ENCODE measurements at regions not wholly inside any gene's neighbourhood (a gene's known extent, or its start where the extent isn't known, plus 50 kb on each side); places are given as distances from the start of the nearest gene placed in this dataset.

DNA sequence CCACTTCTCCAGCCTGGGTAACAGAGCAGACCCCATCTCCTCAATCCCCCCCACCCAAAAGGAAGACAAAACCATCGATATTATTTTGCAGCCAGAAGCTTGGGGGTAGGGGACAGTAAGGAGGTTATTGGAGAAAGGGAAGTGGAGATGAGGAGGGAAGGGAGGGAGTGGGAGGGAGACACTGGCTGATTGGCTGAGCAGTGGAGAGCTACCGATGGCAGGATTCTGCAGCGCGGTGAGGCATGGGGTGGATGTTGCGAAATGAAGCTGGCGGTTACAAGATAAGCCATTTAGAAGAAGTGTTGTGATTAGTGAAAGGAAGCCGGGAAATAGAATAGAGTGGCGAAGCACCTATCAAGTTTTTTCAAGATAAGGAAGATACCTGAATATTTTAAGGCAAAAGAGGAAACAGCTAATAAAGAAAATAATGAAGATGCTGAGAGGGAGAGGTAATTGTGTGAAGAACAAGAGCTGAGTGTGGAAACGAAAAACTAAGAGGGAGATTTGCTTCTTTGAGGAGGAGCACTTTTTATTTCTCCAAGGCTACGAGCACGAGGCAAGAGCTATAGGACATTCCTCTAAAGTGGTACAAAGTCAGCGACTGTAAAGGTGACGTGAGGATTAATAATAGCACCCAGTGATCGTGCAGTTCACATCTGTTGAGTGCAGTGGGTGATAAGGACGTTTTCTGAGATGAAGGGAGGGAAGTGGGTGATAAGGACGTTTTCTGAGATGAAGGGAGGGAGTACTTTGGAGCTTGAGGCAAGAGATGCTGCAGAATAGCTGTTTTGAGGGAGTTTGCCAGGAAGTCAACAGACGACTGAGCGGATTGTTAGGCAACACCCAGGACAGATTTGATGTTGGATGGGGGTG lies 103.2 kb upstream of the KIF26B start:
- H3K36me3 ChIP-seq (ENCODE audit: insufficient read depth, low read length), result no peaks in the 10 kb centered on the region
- no peaks in the 10 kb centered on the region for H3K36me3 Mint-ChIP-seq (ENCODE audit: low read depth)
- H3K27me3 ChIP-seq (ENCODE audit: control insufficient read depth in 1 of 2, insufficient read depth in 2 of 2, low read length in 2 of 2), result no peaks in the 10 kb centered on the region
- TF ChIP-seq, protein P1, sequence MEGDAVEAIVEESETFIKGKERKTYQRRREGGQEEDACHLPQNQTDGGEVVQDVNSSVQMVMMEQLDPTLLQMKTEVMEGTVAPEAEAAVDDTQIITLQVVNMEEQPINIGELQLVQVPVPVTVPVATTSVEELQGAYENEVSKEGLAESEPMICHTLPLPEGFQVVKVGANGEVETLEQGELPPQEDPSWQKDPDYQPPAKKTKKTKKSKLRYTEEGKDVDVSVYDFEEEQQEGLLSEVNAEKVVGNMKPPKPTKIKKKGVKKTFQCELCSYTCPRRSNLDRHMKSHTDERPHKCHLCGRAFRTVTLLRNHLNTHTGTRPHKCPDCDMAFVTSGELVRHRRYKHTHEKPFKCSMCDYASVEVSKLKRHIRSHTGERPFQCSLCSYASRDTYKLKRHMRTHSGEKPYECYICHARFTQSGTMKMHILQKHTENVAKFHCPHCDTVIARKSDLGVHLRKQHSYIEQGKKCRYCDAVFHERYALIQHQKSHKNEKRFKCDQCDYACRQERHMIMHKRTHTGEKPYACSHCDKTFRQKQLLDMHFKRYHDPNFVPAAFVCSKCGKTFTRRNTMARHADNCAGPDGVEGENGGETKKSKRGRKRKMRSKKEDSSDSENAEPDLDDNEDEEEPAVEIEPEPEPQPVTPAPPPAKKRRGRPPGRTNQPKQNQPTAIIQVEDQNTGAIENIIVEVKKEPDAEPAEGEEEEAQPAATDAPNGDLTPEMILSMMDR (IDR thresholded peaks at IDR 0.05), result no peak
- DNase-seq (peak in 5 of 14 experiments; percentile 8 to 50 (median 25)), ATAC-seq (ENCODE audit: poor library complexity) (no peak)
- no peak overlapping the region for H3K27ac ChIP-seq (ENCODE audit: low read depth in 1 of 2, low read length in 2 of 2)
- H3K4me3 ChIP-seq (ENCODE audit: low read length), result no peak overlapping the region
- intact Hi-C loops (cut with DNase I, micrococcal nuclease), result no loop called here
- no peaks in the 10 kb centered on the region for H3K27me3 Mint-ChIP-seq
- H3K27ac Mint-ChIP-seq, result no peak overlapping the region
- peaks cover 8% of the 10 kb centered on the region for H3K4me1 ChIP-seq (ENCODE audit: insufficient read depth, low read length)
- peak overlapping the region; percentile 31 for H3K4me3 Mint-ChIP-seq
- CTCF ChIA-PET, result interaction anchor here (0.9 to 1.3 kb wide), 2 partner anchors 9 to 250 kb away, joined by 3 to 5 read pairs; no protein-coding TSS in a partner anchor
- peaks cover 11% of the 10 kb centered on the region for H3K4me1 Mint-ChIP-seq (ENCODE audit: low read depth)
- no peaks in the 10 kb centered on the region for H3K9me3 Mint-ChIP-seq
- POLR2A ChIA-PET, result interaction anchor here (0.6 to 1.1 kb wide), 2 partner anchors 190 to 233 kb away, joined by 3 read pairs; no protein-coding TSS in a partner anchor
- no peaks in the 10 kb centered on the region for H3K9me3 ChIP-seq (ENCODE audit: control insufficient read depth in 1 of 2, insufficient read depth in 1 of 2, low read length in 2 of 2)

DNA sequence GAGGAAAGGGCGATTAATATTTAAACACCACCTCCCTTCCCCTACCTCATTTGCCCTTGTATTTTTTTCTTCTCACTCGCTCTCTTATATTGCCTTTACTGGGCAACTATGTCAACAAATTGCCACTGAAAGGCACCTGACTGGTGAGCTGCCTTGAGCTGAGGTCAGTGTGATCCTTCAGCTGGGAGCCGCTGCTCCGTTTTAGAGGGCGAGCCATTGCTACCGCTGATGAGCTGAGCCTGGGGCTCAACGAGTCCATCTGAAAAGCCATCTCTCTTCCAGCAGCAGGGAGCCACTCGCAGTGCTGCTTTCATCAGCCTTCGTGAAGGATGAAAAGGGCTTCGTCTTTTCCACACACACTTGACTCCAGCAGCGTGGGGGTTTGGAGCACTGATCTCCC lies 108.0 kb upstream of the KIF26B start:
- POLR2A ChIA-PET, result no interaction called here
- H3K27ac ChIP-seq (ENCODE audit: low read depth in 1 of 2, low read length in 2 of 2), result no peak overlapping the region
- TF ChIP-seq, protein P1 (IDR thresholded peaks at IDR 0.05), result no peak
- DNase-seq (no peak), ATAC-seq (ENCODE audit: poor library complexity) (no peak)
- intact Hi-C loops (cut with DNase I, micrococcal nuclease), result no loop called here
- H3K9me3 Mint-ChIP-seq, result no peaks in the 10 kb centered on the region
- H3K4me1 ChIP-seq (ENCODE audit: insufficient read depth, low read length), result peaks cover under 1% of the 10 kb centered on the region
- H3K36me3 ChIP-seq (ENCODE audit: insufficient read depth, low read length), result no peaks in the 10 kb centered on the region
- H3K27ac Mint-ChIP-seq, result no peak overlapping the region
- peaks cover 6% of the 10 kb centered on the region for H3K4me1 Mint-ChIP-seq (ENCODE audit: low read depth)
- no peaks in the 10 kb centered on the region for H3K36me3 Mint-ChIP-seq (ENCODE audit: low read depth)
- CTCF ChIA-PET, result interaction anchor here (1.0 kb wide), 1 partner anchor 245 kb away, joined by 5 read pairs; no protein-coding TSS in a partner anchor
- no peaks in the 10 kb centered on the region for H3K27me3 Mint-ChIP-seq
- H3K27me3 ChIP-seq (ENCODE audit: control insufficient read depth in 1 of 2, insufficient read depth in 2 of 2, low read length in 2 of 2), result no peaks in the 10 kb centered on the region
- no peaks in the 10 kb centered on the region for H3K9me3 ChIP-seq (ENCODE audit: control insufficient read depth in 1 of 2, insufficient read depth in 1 of 2, low read length in 2 of 2)
- no peak overlapping the region for H3K4me3 ChIP-seq (ENCODE audit: low read length)
- H3K4me3 Mint-ChIP-seq, result no peak overlapping the region

DNA sequence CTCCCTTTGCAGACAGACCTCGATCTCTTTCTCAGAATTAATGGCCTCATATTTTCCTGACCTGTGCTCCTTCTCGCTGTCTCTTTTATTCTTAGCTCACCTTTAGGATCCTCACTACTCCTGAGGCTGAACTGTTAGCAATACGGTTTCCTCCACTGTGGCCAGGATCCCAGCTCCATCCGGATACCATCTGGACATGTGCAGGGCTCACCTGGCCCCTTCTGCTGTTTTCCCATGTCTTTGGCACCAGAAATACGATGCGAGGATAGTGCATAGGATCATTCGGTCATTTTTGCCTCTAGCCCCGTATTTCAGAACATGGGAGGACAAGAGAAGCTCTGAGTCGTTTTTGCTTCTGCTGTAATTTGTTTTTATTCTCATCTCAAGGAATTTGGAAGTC lies 108.5 kb upstream of the KIF26B start:
- TF ChIP-seq, protein P1 (IDR thresholded peaks at IDR 0.05), result no peak
- Histone ChIP-seq H3K4me3 (ENCODE audit: low read length) (no peak overlapping the region), H3K27ac (ENCODE audit: low read depth in 1 of 2, low read length in 2 of 2) (no peak overlapping the region), H3K4me1 (ENCODE audit: insufficient read depth, low read length) (no peaks in the 10 kb centered on the region), H3K27me3 (ENCODE audit: control insufficient read depth in 1 of 2, insufficient read depth in 2 of 2, low read length in 2 of 2) (no peaks in the 10 kb centered on the region), H3K36me3 (ENCODE audit: insufficient read depth, low read length) (no peaks in the 10 kb centered on the region), H3K9me3 (ENCODE audit: control insufficient read depth in 1 of 2, insufficient read depth in 1 of 2, low read length in 2 of 2) (no peaks in the 10 kb centered on the region)
- H3K9me3 Mint-ChIP-seq, result no peaks in the 10 kb centered on the region
- intact Hi-C loops (cut with DNase I, micrococcal nuclease), result no loop called here
- POLR2A ChIA-PET, result no interaction called here
- H3K4me1 Mint-ChIP-seq (ENCODE audit: low read depth), result peaks cover 2% of the 10 kb centered on the region
- H3K27ac Mint-ChIP-seq, result no peak overlapping the region
- H3K36me3 Mint-ChIP-seq (ENCODE audit: low read depth), result no peaks in the 10 kb centered on the region
- CTCF ChIA-PET, result interaction anchor here (1.0 kb wide), 1 partner anchor 245 kb away, joined by 5 read pairs; no protein-coding TSS in a partner anchor
- no peak for ATAC-seq (ENCODE audit: poor library complexity)
- H3K4me3 Mint-ChIP-seq, result no peak overlapping the region
- no peaks in the 10 kb centered on the region for H3K27me3 Mint-ChIP-seq
- DNase-seq, result no peak
